ENCODE measurements at regions not wholly inside any gene's neighbourhood (a gene's known extent, or its start where the extent isn't known, plus 50 kb on each side); places are given as distances from the start of the nearest gene placed in this dataset.

GRCh38 chr5:176181271-176181855 lies 56.9 kb upstream of the SIMC1 start:
- no peak for DNase-seq

- DNase-seq = peak; percentile 42
Measured at GRCh38 chr5:176183321-176184074, 54.7 kb upstream of the SIMC1 start.

GRCh38 chr5:176184608-176185132 lies 53.6 kb upstream of the SIMC1 start:
- DNase-seq = no peak

GRCh38 chr5:176185133-176185733 lies 53.0 kb upstream of the SIMC1 start:
- no peak for DNase-seq

- DNase-seq = no peak
Measured at GRCh38 chr5:176186107-176186506, 52.1 kb upstream of the SIMC1 start.

GRCh38 chr5:176187276-176188062 lies 50.8 kb upstream of the SIMC1 start:
- DNase-seq = no peak

GRCh38 chr5:176188085-176188484 lies 50.1 kb upstream of the SIMC1 start:
- DNase-seq = no peak
